Fibroblast of pulmonary artery (primary cell): ENCODE measurements at regions not wholly inside any gene's neighbourhood (a gene's known extent, or its start where the extent isn't known, plus 50 kb on each side); places are given as distances from the start of the nearest gene placed in this dataset.

ENCODE experiments used
- DNase-seq: peaks from one replicate; pipeline ENCODE4 v3.0.0-alpha.2; 2010; ENCODE audit warnings: low read depth
- H3K4me3 ChIP-seq: replicated peaks from 2 replicates; pipeline ENCODE4 v1.5.1; 2011; ENCODE audit warnings: low read depth, mild to moderate bottlenecking, control low read depth, low read length, moderate library complexity
- CTCF ChIP-seq: IDR thresholded peaks from 2 replicates; pipeline ENCODE4 v1.5.1; 2011; ENCODE audit warnings: mild to moderate bottlenecking, control low read depth, low read length, inconsistent platforms; ENCODE audit errors: missing control alignments

- no peak for TF ChIP-seq CTCF
Observed at GRCh38 chr12:111093428-111094142, 173.2 kb upstream of the MYL2 start.

GRCh38 chr12:111091051-111091450 lies 170.7 kb upstream of the MYL2 start:
- no peak for TF ChIP-seq CTCF

More at GRCh38 chr12:111093428-111094142, 173.2 kb upstream of the MYL2 start:
- no peak for DNase-seq
- no peak overlapping the region for H3K4me3 ChIP-seq

GRCh38 chr12:111089616-111090015 lies 169.2 kb upstream of the MYL2 start:
- H3K4me3 ChIP-seq, result no peak overlapping the region
- no peak for TF ChIP-seq CTCF
- DNase-seq, result no peak

More at GRCh38 chr12:111091051-111091450, 170.7 kb upstream of the MYL2 start:
- DNase-seq, result no peak
- H3K4me3 ChIP-seq, result no peak overlapping the region

GRCh38 chr12:111088409-111088808 lies 168.0 kb upstream of the MYL2 start:
- no peak overlapping the region for H3K4me3 ChIP-seq
- no peak for DNase-seq
- no peak for TF ChIP-seq CTCF

GRCh38 chr12:111086947-111087700 lies 166.7 kb upstream of the MYL2 start:
- no peak for DNase-seq
- no peak overlapping the region for H3K4me3 ChIP-seq
- no peak for TF ChIP-seq CTCF

GRCh38 chr12:111085096-111085495 lies 164.7 kb upstream of the MYL2 start:
- no peak for DNase-seq
- no peak overlapping the region for H3K4me3 ChIP-seq
- TF ChIP-seq CTCF, result no peak
